AG04450 (cell line): ENCODE measurements at regions not wholly inside any gene's neighbourhood (a gene's known extent, or its start where the extent isn't known, plus 50 kb on each side); places are given as distances from the start of the nearest gene placed in this dataset.
"Not testable (repeated sequence)": the region's sequence is repeated elsewhere in the genome, so short reads cannot be mapped to it uniquely, and the experiment has no call there.

Experiments
- CTCF ChIA-PET: fragments of 300-600, 350-600 bp; formaldehyde crosslinking; extraction: SDS; loops from one replicate; lab custom pipeline; 2022; ENCODE audit warnings: antibody characterized with exemption, inconsistent platforms; lab: Charles Lee
- POLR2A ChIA-PET: fragments of 350-600 bp; formaldehyde crosslinking; extraction: SDS; loops from one replicate; lab custom pipeline; 2021; ENCODE audit warnings: antibody characterized with exemption, inconsistent platforms; lab: Yijun Ruan, JAX
- DNase-seq: peaks from one replicate; pipeline ENCODE4 v3.0.0-alpha.2; 2011; ENCODE audit warnings: low read depth, low spot score
- H3K27ac ChIP-seq: one replicate; pipeline ENCODE4 v1.5.1; 2012; ENCODE audit warnings: low read depth, low read length, control low read depth
- H3K27me3 ChIP-seq: one replicate; pipeline ENCODE4 v1.6.0; 2012; ENCODE audit warnings: low read length; ENCODE audit not compliant: control insufficient read depth, insufficient read depth
- H3K4me3 ChIP-seq: 2 replicates; pipeline ENCODE4 v1.5.1; 2011; ENCODE audit warnings: mild to moderate bottlenecking, low read depth, low read length, control low read depth
- H3K9me3 ChIP-seq: 2 replicates; pipeline ENCODE4 v1.5.1; 2012; ENCODE audit warnings: low read length; ENCODE audit not compliant: control insufficient read depth, insufficient read depth
- TF ChIP-seq, protein P1 (sequence below): IDR thresholded peaks from 2 replicates; pipeline ENCODE4 v1.5.1; 2011; ENCODE audit warnings: low read depth, low read length, control low read depth, inconsistent platforms

DNA sequence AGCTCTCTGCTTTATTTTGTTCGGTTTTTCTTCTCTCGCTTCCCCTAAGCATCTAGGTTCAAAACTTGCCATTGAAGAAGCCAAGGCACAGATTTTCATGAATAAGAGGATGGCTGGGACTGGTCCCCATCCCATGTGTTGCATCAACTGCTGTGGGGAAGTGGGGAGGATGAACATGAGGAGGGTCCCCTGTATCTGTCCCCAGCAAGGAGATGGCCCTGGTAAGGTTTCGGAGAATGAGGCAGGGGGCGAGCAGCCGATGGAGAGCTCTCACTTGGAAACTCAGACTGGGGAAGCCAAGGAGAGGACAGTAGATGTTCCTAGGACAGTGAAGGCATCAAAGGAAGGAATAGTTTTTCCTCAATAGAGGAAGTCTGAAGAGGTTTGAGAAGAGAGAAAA is 142.0 kb upstream of the ATP2B2 start:
- Histone ChIP-seq H3K9me3 (no peaks in the 10 kb centered on the region), H3K27me3 (no peaks in the 10 kb centered on the region), H3K4me3 (no peak overlapping the region), H3K27ac (no peak overlapping the region)
- ChIA-PET POLR2A (no interaction called here), CTCF (no interaction called here)
- DNase-seq: no peak
- TF ChIP-seq, protein P1, sequence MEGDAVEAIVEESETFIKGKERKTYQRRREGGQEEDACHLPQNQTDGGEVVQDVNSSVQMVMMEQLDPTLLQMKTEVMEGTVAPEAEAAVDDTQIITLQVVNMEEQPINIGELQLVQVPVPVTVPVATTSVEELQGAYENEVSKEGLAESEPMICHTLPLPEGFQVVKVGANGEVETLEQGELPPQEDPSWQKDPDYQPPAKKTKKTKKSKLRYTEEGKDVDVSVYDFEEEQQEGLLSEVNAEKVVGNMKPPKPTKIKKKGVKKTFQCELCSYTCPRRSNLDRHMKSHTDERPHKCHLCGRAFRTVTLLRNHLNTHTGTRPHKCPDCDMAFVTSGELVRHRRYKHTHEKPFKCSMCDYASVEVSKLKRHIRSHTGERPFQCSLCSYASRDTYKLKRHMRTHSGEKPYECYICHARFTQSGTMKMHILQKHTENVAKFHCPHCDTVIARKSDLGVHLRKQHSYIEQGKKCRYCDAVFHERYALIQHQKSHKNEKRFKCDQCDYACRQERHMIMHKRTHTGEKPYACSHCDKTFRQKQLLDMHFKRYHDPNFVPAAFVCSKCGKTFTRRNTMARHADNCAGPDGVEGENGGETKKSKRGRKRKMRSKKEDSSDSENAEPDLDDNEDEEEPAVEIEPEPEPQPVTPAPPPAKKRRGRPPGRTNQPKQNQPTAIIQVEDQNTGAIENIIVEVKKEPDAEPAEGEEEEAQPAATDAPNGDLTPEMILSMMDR: no peak

DNA sequence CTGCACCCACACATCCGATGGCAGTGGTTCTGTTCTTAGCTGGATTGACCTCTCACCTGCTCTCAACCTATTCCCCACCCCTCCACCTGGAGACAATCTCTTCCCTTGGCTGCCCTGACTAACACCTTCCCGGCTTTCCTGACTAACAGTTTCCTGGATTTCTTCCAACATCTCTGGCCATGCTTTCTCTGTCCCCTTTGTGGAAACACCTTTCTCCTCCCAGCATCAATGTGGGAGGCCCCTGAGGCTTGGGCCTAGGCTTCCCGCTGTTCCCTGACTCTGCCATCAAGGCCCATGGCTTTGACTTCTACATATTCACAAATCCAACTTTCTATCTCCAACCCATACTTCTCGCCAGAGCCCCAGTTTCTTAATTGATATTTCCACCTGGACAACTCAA is 142.8 kb upstream of the ATP2B2 start:
- H3K9me3 ChIP-seq: no peaks in the 10 kb centered on the region
- CTCF ChIA-PET: interaction anchor here (0.6 kb wide), 2 partner anchors 128 to 297 kb away, joined by 3 read pairs; no protein-coding TSS in a partner anchor
- no peaks in the 10 kb centered on the region for H3K27me3 ChIP-seq
- H3K4me3 ChIP-seq: no peak overlapping the region
- POLR2A ChIA-PET: no interaction called here
- TF ChIP-seq, protein P1: no peak
- H3K27ac ChIP-seq: no peak overlapping the region
- no peak for DNase-seq

DNA sequence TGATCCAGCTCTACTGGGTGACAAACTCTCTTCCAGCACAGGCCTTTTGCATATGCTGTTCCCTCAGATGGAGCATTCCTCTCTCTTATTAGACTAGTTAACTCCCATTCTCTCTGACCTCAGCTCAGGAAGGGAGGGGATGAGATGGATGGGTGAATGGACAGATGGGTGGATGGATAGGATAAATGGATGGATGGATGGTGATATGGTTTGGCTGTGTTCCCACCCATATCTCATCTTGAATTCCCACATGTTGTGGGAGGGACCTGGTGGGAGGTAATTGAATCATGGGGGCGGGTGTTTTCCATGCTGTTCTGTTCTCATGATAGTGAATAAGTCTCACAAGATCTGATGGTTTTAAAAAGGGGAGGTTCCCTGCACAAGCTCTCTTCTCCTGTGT is 144.1 kb upstream of the ATP2B2 start:
- H3K27ac ChIP-seq, DNase-seq, H3K4me3 ChIP-seq, H3K27me3 ChIP-seq, POLR2A ChIA-PET, CTCF ChIA-PET, H3K9me3 ChIP-seq: not testable (repeated sequence)

DNA sequence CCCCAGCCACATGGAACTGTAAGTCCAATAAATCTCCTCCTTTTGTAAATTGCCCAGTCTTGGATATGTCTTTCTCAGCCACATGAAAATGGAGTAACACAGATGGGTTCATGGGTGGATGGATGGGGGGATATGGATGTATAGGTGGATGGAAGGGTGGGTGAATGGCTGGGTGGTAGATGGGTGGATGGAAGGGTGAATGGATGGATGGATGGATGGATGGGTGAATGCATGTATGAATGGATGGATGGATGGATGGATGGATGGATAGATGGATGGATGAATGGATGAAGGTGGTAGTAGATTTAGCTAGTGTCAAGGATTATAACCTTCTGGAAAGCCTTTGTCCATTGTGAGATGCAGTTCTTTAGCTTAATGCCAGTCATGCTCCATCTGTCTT is 146.1 kb upstream of the ATP2B2 start:
- peaks cover 3% of the 10 kb centered on the region for H3K27me3 ChIP-seq
- ChIA-PET CTCF (no interaction called here), POLR2A (no interaction called here)
- H3K27ac ChIP-seq: no peak overlapping the region
- no peaks in the 10 kb centered on the region for H3K9me3 ChIP-seq
- TF ChIP-seq, protein P1: no peak
- no peak for DNase-seq
- H3K4me3 ChIP-seq: no peak overlapping the region

DNA sequence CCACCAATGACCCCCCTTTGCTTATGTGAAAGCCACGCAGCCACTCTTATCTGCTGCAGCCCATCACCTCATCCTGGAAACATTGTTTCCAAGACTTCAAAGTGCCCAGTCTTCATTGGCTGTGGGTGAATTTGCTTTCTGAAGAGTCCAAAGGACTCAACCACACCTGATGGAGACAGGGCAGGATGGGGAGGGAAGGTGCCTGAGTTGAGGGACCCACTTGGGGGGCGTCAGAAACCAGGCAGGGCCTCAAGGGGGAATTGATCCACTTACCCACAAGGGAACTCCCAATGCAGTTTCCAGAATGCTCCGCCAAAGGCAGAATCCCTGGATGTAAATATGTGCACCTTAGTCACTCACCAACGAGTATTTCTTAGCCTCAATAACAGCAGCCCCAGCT is 147.9 kb upstream of the ATP2B2 start:
- Histone ChIP-seq H3K27me3 (peaks cover 7% of the 10 kb centered on the region), H3K4me3 (no peak overlapping the region), H3K9me3 (no peaks in the 10 kb centered on the region), H3K27ac (no peak overlapping the region)
- ChIA-PET POLR2A (no interaction called here), CTCF (no interaction called here)
- TF ChIP-seq, protein P1: no peak
- DNase-seq: no peak
